ENCODE measurements at regions not wholly inside any gene's neighbourhood (a gene's known extent, or its start where the extent isn't known, plus 50 kb on each side); places are given as distances from the start of the nearest gene placed in this dataset.

- TF ChIP-seq POLR2A (IDR thresholded peaks at IDR 0.05): no peak
- no peak for TF ChIP-seq POLR2AphosphoS5 (IDR thresholded peaks at IDR 0.05)
These were observed 272.5 kb upstream of the COBL start for GRCh38 chr7:51589111-51589510.
